HEK293T (cell line): ENCODE measurements at regions not wholly inside any gene's neighbourhood (a gene's known extent, or its start where the extent isn't known, plus 50 kb on each side); places are given as distances from the start of the nearest gene placed in this dataset.
A peak's percentile ranks its signal among the peaks of the same experiment; 100 is the strongest.

ENCODE experiments used
- CTCF ChIA-PET: fragments of 350-600 bp; formaldehyde crosslinking; extraction: SDS; loops from one replicate; lab custom pipeline; 2021; ENCODE audit warnings: antibody characterized with exemption, inconsistent platforms; lab: Yijun Ruan, JAX
- POLR2A ChIA-PET: fragments of 350-600 bp; formaldehyde crosslinking; extraction: SDS; loops from one replicate; lab custom pipeline; 2020; ENCODE audit warnings: antibody characterized with exemption, inconsistent platforms; lab: Yijun Ruan, JAX
- DNase-seq: peaks from one replicate; pipeline ENCODE4 v3.0.0; 2012; ENCODE audit warnings: mixed read lengths; ENCODE audit errors: extremely low spot score
- ARNT ChIP-seq: fragments of 450-650 bp; IDR thresholded peaks from 2 replicates; pipeline ENCODE4 v1.6.1; 2017; ENCODE audit warnings: mild to moderate bottlenecking
- BHLHE40 ChIP-seq: fragments of 450-650 bp; IDR thresholded peaks from 2 replicates; pipeline ENCODE4 v1.6.1; 2016; ENCODE audit warnings: mild to moderate bottlenecking, moderate library complexity, borderline replicate concordance
- CTBP1 ChIP-seq: fragments of 450-650 bp; IDR thresholded peaks from 2 replicates; pipeline ENCODE4 v1.6.1; 2016; ENCODE audit warnings: borderline replicate concordance
- ELF4 ChIP-seq: fragments of 450-650 bp; IDR thresholded peaks from 2 replicates; pipeline ENCODE4 v1.6.1; 2017; ENCODE audit warnings: antibody characterized with exemption
- FOXA1 ChIP-seq: fragments of 450-650 bp; IDR thresholded peaks from 2 replicates; pipeline ENCODE4 v1.6.1; 2016; ENCODE audit warnings: mild to moderate bottlenecking
- FOXK2 ChIP-seq: fragments of 450-650 bp; IDR thresholded peaks from 2 replicates; pipeline ENCODE4 v1.6.1; 2016; ENCODE audit warnings: mild to moderate bottlenecking
- FOXM1 ChIP-seq: fragments of 450-650 bp; IDR thresholded peaks from 2 replicates; pipeline ENCODE4 v1.6.1; 2017; ENCODE audit warnings: mild to moderate bottlenecking, borderline replicate concordance
- HDGF ChIP-seq: fragments of 450-650 bp; IDR thresholded peaks from 2 replicates; pipeline ENCODE4 v1.6.1; 2017; ENCODE audit warnings: antibody characterized with exemption, borderline replicate concordance
- L3MBTL2 ChIP-seq: fragments of 450-650 bp; conservative IDR thresholded peaks from 2 replicates; pipeline ENCODE4 v1.6.1; 2016; ENCODE audit warnings: mild to moderate bottlenecking
- LEF1 ChIP-seq: fragments of 450-650 bp; IDR thresholded peaks from 2 replicates; pipeline ENCODE4 v1.6.1; 2017; ENCODE audit warnings: mild to moderate bottlenecking, borderline replicate concordance
- NFRKB ChIP-seq: fragments of 450-650 bp; IDR thresholded peaks from 2 replicates; pipeline ENCODE4 v1.6.1; 2016; ENCODE audit warnings: mild to moderate bottlenecking, moderate library complexity
- PKNOX1 ChIP-seq: fragments of 450-650 bp; IDR thresholded peaks from 2 replicates; pipeline ENCODE4 v1.6.1; 2016
- SP1 ChIP-seq: fragments of 450-650 bp; IDR thresholded peaks from 2 replicates; pipeline ENCODE4 v1.6.1; 2017
- SUZ12 ChIP-seq: fragments of 450-650 bp; IDR thresholded peaks from 2 replicates; pipeline ENCODE4 v1.6.1; 2016; ENCODE audit warnings: mild to moderate bottlenecking
- TARDBP ChIP-seq: fragments of 450-650 bp; IDR thresholded peaks from 2 replicates; pipeline ENCODE4 v1.6.1; 2016
- ZNF384 ChIP-seq: fragments of 450-650 bp; IDR thresholded peaks from 2 replicates; pipeline ENCODE4 v1.6.1; 2016

DNA sequence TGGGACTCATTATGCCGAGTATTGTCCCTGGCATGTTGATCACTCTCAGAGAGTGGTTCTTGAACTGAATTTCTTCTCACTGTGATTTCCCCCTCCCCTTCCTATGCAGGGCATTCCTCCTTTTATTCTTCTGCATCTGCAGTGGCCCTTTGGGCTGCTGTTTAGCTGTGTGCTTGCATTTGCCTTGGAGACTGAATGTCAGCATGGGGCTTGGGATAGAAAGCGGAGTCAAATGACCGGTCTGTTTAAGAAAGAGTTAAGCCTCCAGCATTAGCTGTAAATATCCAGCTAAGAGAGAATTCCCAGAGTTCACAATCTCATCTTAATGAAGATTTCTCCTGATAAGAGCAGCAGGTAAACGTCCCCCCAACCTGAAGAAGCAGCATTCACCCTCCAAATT lies 65.6 kb upstream of the RMST start:
- ChIA-PET POLR2A (no interaction called here), CTCF (no interaction called here)
- TF ChIP-seq NFRKB (no peak), LEF1 (no peak), L3MBTL2 (no peak), BHLHE40 (no peak), SP1 (no peak), FOXA1 (no peak), SUZ12 (no peak), CTBP1 (no peak), PKNOX1 (no peak), ELF4 (no peak)
- DNase-seq: no peak

DNA sequence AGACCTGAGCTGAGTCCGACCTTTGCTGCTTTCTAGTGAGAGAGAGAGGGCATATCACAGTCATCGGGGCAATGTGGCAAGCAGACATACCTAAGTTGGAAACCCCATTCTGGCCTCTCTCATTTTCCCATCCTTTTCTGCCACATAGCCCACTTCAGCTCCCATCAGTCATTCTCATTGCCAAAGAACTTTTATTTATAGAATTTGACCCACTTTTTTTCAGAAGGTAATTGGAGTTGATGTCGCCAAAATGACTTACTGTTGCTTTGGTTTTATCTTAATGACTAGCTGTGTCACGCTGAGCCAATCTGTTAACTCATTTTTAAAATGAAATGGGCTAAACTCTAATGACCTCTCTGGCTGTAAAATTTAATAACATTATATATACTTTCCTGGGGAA lies 63.9 kb upstream of the RMST start:
- DNase-seq: peak; percentile 18
- CTCF ChIA-PET: no interaction called here
- no peak for TF ChIP-seq CTBP1
- TF ChIP-seq FOXA1: no peak
- TF ChIP-seq FOXM1: no peak
- TF ChIP-seq PKNOX1: peak; percentile 67
- no peak for TF ChIP-seq LEF1
- TF ChIP-seq SUZ12: no peak
- no peak for TF ChIP-seq FOXK2
- POLR2A ChIA-PET: no interaction called here

DNA sequence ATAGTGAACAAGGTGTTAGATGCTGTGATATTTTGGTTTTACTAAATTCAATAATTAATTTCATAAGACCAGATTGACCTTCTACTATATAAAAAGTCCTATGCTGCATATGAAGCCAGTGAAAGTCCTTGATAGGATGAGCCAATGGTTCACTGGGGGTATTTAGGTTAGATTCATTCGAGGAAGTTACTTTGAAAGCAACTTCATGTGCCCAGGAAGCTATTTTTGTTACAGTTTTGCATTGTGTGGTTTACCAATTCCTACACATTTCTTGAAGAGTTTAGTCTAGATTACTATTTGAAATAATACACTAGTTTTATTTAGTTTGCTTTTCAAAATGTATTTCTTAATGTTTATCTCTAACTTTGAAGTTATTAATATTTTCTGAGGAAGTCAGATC lies 58.5 kb upstream of the RMST start:
- no peak for DNase-seq
- POLR2A ChIA-PET: no interaction called here
- CTCF ChIA-PET: interaction anchor here (1.1 kb wide), 1 partner anchor 255 kb away, joined by 3 read pairs; no protein-coding TSS in a partner anchor
- TF ChIP-seq NFRKB (no peak), SP1 (no peak), FOXM1 (no peak), CTBP1 (no peak), FOXA1 (no peak), ELF4 (no peak), ARNT (no peak), SUZ12 (no peak), PKNOX1 (no peak), LEF1 (no peak), ZNF384 (no peak), HDGF (no peak), TARDBP (no peak), FOXK2 (no peak), L3MBTL2 (no peak), BHLHE40 (no peak)

DNA sequence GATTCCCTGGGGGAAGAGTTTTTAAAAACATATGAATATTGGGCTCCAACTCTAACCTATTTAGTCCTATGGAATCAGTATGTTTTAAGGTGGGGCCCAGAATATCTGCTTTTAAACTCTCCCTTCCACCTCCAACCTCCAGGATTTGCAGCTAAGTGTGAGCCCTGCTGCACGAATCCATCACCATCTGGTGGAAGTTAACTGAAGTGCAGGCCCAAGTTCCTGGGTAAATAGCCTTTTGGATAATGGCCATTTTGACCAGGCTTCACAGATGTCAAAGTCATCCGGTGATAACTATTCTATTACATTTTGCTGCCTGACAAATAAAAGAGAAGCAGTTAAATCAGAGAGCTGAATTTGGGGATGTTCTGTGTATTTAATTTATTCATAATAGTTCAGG lies 58.1 kb upstream of the RMST start:
- DNase-seq: peak; percentile 59
- POLR2A ChIA-PET: no interaction called here
- CTCF ChIA-PET: interaction anchor here (1.1 kb wide), 1 partner anchor 256 kb away, joined by 3 read pairs; no protein-coding TSS in a partner anchor
- TF ChIP-seq FOXA1 (no peak), ZNF384 (no peak), ARNT (no peak), PKNOX1 (no peak), L3MBTL2 (no peak), BHLHE40 (no peak), ELF4 (no peak), NFRKB (no peak), SP1 (no peak), FOXK2 (no peak), HDGF (no peak), SUZ12 (no peak), FOXM1 (no peak), CTBP1 (no peak), LEF1 (no peak), TARDBP (no peak)

- no peak for TF ChIP-seq FOXA1
- ChIA-PET POLR2A (no interaction called here), CTCF (no interaction called here)
- DNase-seq: no peak
Measured at GRCh38 chr12:97408363-97408762, 54.2 kb upstream of the RMST start.

DNA sequence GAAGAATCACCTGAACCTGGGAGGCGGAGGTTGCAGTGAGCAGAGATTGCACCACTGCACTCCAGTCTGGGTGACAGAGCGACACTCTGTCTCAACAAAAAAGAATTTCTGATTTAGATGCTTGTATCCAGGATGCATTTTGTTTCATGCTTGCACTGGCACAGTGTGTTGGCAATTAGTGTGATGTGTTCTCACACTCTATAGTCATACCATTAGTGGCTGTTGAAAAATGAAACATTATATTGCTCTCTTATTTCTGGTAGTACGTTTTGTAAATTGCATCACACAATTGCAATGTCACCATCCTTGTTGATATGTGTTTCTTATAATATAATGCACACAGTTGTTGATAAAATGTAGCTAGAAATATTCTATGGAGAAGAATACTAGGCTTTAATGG lies 51.3 kb upstream of the RMST start:
- CTCF ChIA-PET: interaction anchor here (0.6 kb wide), 1 partner anchor 468 kb away, joined by 3 read pairs; no protein-coding TSS in a partner anchor
- POLR2A ChIA-PET: no interaction called here
- no peak for DNase-seq
- no peak for TF ChIP-seq CTBP1
- TF ChIP-seq SP1: no peak
